ENCODE measurements at regions not wholly inside any gene's neighbourhood (a gene's known extent, or its start where the extent isn't known, plus 50 kb on each side); places are given as distances from the start of the nearest gene placed in this dataset.
A peak's percentile ranks its signal among the peaks of the same experiment; 100 is the strongest.

- Histone ChIP-seq H3K36me3 (ENCODE audit: low read depth) (no peaks in the 10 kb centered on the region), H3K9me3 (no peaks in the 10 kb centered on the region), H3K4me1 (ENCODE audit: low read depth) (no peaks in the 10 kb centered on the region), H3K4me3 (no peak overlapping the region)
- DNase-seq = peak in 2 of 3 donors; percentile 8 to 13
- no peak for TF ChIP-seq CTCF (IDR thresholded peaks at IDR 0.05)
- intact Hi-C loops (cut with DNase I, micrococcal nuclease) = no loop called here
- no peak for ATAC-seq
Measured at GRCh38 chr11:70697701-70698100, 299.4 kb downstream of the CTTN start.

GRCh38 chr11:70698871-70699270 lies 300.5 kb downstream of the CTTN start:
- ATAC-seq (no peak), DNase-seq (peak in 1 of 3 donors; percentile 10)
- TF ChIP-seq CTCF (IDR thresholded peaks at IDR 0.05) = no peak
- no peaks in the 10 kb centered on the region for H3K4me1 ChIP-seq (ENCODE audit: low read depth)
- H3K9me3 ChIP-seq = no peaks in the 10 kb centered on the region
- no peak overlapping the region for H3K4me3 ChIP-seq
- intact Hi-C loops (cut with DNase I, micrococcal nuclease) = no loop called here
- no peaks in the 10 kb centered on the region for H3K36me3 ChIP-seq (ENCODE audit: low read depth)

- intact Hi-C loops (cut with DNase I, micrococcal nuclease) = no loop called here
- peak in 2 of 3 donors; percentile 8 to 19 for DNase-seq
- no peaks in the 10 kb centered on the region for H3K36me3 ChIP-seq (ENCODE audit: low read depth)
- TF ChIP-seq CTCF (IDR thresholded peaks at IDR 0.05) = no peak
- H3K4me3 ChIP-seq = no peak overlapping the region
- no peaks in the 10 kb centered on the region for H3K9me3 ChIP-seq
- ATAC-seq = peak; percentile 50
- H3K4me1 ChIP-seq (ENCODE audit: low read depth) = no peaks in the 10 kb centered on the region
Measured at GRCh38 chr11:70699294-70700221, 301.2 kb downstream of the CTTN start.

- Histone ChIP-seq H3K36me3 (ENCODE audit: low read depth) (no peaks in the 10 kb centered on the region), H3K4me3 (no peak overlapping the region), H3K9me3 (no peaks in the 10 kb centered on the region), H3K4me1 (ENCODE audit: low read depth) (no peaks in the 10 kb centered on the region)
- ATAC-seq (no peak), DNase-seq (peak in 2 of 3 donors; percentile 5 to 30)
- intact Hi-C loops (cut with DNase I, micrococcal nuclease) = no loop called here
- TF ChIP-seq CTCF (IDR thresholded peaks at IDR 0.05) = no peak
Measured at GRCh38 chr11:70700453-70700852, 302.1 kb downstream of the CTTN start.

- ATAC-seq (no peak), DNase-seq (peak in 1 of 3 donors; percentile 16)
- Histone ChIP-seq H3K36me3 (ENCODE audit: low read depth) (no peaks in the 10 kb centered on the region), H3K4me1 (ENCODE audit: low read depth) (no peaks in the 10 kb centered on the region), H3K9me3 (no peaks in the 10 kb centered on the region), H3K4me3 (no peak overlapping the region)
- TF ChIP-seq CTCF (IDR thresholded peaks at IDR 0.05) = no peak
- intact Hi-C loops (cut with DNase I, micrococcal nuclease) = no loop called here
Measured at GRCh38 chr11:70700871-70701270, 302.5 kb downstream of the CTTN start.

Measured in mucosa of descending colon (tissue), 3 donors.